ENCODE measurements at regions not wholly inside any gene's neighbourhood (a gene's known extent, or its start where the extent isn't known, plus 50 kb on each side); places are given as distances from the start of the nearest gene placed in this dataset.
"Not testable (repeated sequence)": the region's sequence is repeated elsewhere in the genome, so short reads cannot be mapped to it uniquely, and the experiment has no call there.

DNA sequence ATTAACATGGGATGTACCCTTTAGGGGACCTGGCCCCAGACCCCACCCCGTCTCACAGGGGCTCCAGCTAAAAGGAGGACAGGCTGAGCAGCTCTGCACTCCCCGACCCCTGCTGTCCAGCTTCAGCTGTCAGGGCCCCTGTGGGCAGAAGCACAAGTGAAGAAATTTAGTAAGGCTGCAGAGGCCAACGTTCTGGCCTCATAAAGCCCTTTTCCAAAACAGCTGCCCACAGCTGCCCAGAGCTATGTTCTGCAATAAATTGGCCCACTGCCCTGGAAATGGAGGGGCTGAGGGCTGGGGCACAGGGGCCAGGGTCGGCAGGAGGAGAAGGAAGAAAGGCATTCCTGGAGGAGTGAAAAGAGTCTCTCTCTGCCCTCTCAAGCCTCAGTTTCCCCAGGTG is 357.1 kb downstream of the BCL11B start:
- no peaks in the 10 kb centered on the region for H3K9me3 ChIP-seq (ENCODE audit: low read depth, low read length)
- H3K27me3 ChIP-seq (ENCODE audit: insufficient read depth, low read length): no peaks in the 10 kb centered on the region
- H3K4me3 ChIP-seq (ENCODE audit: low read length): no peak overlapping the region
- peaks cover 6% of the 10 kb centered on the region for H3K4me1 ChIP-seq (ENCODE audit: insufficient read depth, low read length)

DNA sequence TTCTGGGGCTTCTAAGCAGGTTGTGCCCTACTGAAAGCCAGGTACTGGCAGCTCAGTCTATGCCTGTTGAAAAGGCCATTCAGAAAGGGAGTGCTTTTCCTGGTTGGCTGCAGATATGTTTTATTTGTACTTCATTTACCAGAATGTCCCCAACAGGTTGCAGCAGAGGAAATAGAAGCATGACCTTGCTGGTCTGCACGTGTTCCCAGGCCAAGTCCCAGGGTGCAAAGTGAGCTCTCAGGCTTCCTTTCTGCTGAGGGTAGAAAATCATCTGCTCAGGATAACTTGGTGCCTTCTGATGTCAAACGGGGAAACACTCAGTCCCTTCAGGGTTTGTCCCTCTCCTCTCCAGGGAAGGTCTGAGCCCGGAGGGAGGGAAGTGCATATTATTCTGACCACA is 356.4 kb downstream of the BCL11B start:
- H3K9me3 ChIP-seq (ENCODE audit: low read depth, low read length): no peaks in the 10 kb centered on the region
- no peak overlapping the region for H3K4me3 ChIP-seq (ENCODE audit: low read length)
- H3K4me1 ChIP-seq (ENCODE audit: insufficient read depth, low read length): peaks cover 6% of the 10 kb centered on the region
- H3K27me3 ChIP-seq (ENCODE audit: insufficient read depth, low read length): no peaks in the 10 kb centered on the region

DNA sequence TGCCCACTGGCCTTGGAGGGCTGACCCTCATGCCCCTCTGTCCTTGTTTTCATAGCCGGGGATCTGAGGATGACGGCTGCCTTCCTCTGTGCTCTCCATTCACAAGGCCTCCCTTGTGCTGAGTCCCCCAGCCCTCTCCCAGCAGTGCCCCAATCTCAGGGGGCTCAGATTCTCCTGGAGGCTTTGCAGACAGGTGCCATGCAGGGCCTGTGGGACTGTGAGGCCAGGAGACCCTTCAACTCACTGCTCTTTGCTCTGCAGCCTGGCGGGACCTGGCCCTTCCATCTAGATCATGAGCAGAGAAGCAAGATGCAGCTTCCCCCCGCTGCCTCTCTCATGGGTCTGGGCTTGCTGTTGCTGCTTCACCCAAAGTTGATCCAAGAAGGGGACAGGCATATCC is 356.0 kb downstream of the BCL11B start:
- Histone ChIP-seq H3K4me1 (ENCODE audit: insufficient read depth, low read length) (peaks cover 6% of the 10 kb centered on the region), H3K4me3 (ENCODE audit: low read length) (no peak overlapping the region), H3K27me3 (ENCODE audit: insufficient read depth, low read length) (no peaks in the 10 kb centered on the region), H3K9me3 (ENCODE audit: low read depth, low read length) (no peaks in the 10 kb centered on the region)

DNA sequence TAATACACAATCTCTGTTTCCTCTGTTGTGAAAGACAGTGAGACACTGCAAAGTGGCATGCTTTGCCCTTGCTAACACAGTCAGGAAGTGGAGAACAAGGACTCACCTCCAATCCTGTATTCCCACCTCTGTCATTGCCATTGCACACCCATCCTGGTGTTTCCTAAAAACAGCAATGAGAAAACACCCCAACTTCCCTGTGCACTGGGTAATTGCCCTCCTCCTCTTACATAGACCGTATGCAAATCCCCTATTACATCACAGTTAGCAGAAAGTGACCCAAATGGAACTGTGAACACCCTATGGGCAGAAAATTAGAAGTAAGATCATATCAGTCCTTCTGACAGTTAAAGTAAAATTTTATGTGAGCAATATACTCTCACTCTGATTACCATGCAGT is 355.5 kb downstream of the BCL11B start:
- peaks cover 6% of the 10 kb centered on the region for H3K4me1 ChIP-seq (ENCODE audit: insufficient read depth, low read length)
- H3K4me3 ChIP-seq (ENCODE audit: low read length): no peak overlapping the region
- H3K9me3 ChIP-seq (ENCODE audit: low read depth, low read length): no peaks in the 10 kb centered on the region
- H3K27me3 ChIP-seq (ENCODE audit: insufficient read depth, low read length): no peaks in the 10 kb centered on the region

DNA sequence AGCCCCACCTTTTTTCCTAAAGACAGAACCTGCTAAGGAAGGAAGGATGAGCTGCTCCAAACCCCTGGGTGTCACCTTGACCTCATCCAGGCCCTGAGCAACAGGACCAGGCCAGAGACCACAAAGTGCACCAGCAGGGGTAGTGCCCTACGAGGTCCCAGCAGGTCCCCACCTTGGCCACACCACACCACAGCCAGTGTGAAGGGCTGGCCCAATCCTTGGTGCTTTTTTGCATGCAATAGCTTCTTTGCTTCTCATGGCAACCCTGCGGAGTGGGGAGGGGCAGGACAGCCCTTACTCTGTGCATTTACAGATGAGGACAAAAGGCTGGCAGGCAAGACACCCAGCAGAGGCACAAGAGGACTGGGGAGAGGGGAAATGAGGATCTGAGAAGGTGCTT is 352.6 kb downstream of the BCL11B start:
- H3K4me1 ChIP-seq (ENCODE audit: insufficient read depth, low read length): no peaks in the 10 kb centered on the region
- no peak overlapping the region for H3K4me3 ChIP-seq (ENCODE audit: low read length)
- no peaks in the 10 kb centered on the region for H3K27me3 ChIP-seq (ENCODE audit: insufficient read depth, low read length)
- no peaks in the 10 kb centered on the region for H3K9me3 ChIP-seq (ENCODE audit: low read depth, low read length)

DNA sequence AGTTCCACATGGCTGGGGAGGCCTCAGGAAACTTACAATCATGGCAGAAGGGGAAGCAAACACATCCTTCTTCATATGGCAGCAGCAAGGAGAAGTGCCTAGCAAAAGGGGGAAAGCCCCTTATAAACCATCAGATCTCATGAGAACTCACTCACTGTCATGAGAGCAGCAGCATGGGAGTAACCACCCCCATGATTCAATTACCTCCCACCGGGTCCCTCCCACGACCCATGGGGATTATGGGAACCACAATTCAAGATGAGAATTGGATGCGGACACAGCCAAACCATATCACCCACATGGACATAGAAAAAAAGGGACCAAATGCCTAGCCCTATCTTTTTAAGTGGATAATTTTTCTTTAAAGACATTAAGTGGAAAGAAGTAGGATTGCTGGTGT is 350.7 kb downstream of the BCL11B start:
- not testable (repeated sequence) for H3K9me3 ChIP-seq (ENCODE audit: low read depth, low read length); H3K4me3 ChIP-seq (ENCODE audit: low read length); H3K4me1 ChIP-seq (ENCODE audit: insufficient read depth, low read length); H3K27me3 ChIP-seq (ENCODE audit: insufficient read depth, low read length)

DNA sequence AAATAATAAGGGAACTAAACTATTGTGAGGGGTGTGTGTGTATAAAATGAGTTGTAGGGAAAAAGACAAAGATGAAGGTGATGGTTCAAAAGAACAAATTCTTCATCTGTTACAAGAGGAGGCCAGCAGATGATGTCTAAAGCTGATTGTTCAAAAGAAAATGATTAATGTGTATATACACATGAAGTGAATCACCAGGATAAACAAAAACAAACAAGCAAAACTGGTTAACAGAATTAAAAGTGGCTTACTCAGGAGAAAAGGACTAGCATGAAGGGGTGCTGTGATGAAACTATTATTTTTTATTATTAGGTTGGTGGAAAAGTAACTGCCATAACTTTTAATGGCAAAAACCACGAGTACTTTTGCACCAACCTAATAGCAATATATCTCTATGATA is 348.4 kb downstream of the BCL11B start:
- H3K27me3 ChIP-seq (ENCODE audit: insufficient read depth, low read length): no peaks in the 10 kb centered on the region
- H3K4me1 ChIP-seq (ENCODE audit: insufficient read depth, low read length): peaks cover 11% of the 10 kb centered on the region
- no peak overlapping the region for H3K4me3 ChIP-seq (ENCODE audit: low read length)
- H3K9me3 ChIP-seq (ENCODE audit: low read depth, low read length): no peaks in the 10 kb centered on the region

DNA sequence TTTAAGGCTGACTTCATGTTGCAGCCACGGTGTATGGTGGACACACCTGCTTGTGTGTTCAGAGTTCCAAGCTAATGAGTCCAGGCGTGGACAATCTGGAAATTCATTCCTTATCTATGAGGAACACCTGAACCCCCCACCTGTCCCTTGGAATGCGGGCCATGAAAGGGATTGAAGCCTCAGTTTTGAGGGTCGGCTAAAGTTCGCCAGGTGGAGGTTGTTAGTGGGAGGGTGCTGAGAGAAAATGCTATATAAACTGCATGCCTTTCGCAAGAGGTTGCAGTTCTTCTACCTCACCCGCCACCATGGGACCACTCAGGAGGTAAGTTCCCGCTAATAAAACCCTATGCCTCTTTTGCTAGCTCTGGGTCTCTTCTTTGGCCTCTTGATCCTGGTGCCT is 348.0 kb downstream of the BCL11B start:
- Histone ChIP-seq H3K4me1 (ENCODE audit: insufficient read depth, low read length) (peaks cover 11% of the 10 kb centered on the region), H3K27me3 (ENCODE audit: insufficient read depth, low read length) (no peaks in the 10 kb centered on the region), H3K9me3 (ENCODE audit: low read depth, low read length) (no peaks in the 10 kb centered on the region), H3K4me3 (ENCODE audit: low read length) (no peak overlapping the region)

DNA sequence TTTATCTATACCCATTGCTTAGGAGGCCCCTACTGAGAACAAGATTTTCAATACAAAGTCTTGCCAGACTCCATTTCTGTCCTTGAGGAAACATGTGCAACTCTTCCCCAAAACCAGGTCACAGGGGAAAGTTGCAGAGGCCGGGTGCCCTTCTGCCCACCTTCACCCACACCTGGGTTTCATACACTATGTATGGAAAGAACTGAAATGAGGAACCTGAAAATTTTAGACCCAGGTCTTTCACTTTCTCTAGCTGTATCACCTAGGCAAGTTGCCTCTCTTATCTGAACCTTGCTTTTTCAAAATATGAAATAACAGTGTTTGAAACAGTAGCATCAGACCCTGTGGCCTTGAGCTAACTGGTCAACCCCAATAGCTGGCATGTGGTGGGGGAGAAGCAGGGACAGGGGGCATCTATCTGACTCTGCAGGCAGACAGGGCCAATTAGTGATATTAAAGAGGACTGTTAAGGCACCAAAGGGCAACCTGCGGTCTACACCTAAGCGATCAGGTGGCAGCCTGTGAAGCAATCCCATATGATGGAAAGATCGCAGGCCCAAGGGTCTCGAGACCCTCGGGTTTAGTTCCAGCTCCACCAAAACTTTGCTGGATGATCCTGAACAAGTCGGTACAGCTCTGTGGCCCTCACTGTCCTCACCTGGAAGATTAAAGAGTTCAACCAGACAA is 346.5 kb downstream of the BCL11B start:
- no peaks in the 10 kb centered on the region for H3K27me3 ChIP-seq (ENCODE audit: insufficient read depth, low read length)
- H3K9me3 ChIP-seq (ENCODE audit: low read depth, low read length): no peaks in the 10 kb centered on the region
- peaks cover 11% of the 10 kb centered on the region for H3K4me1 ChIP-seq (ENCODE audit: insufficient read depth, low read length)
- H3K4me3 ChIP-seq (ENCODE audit: low read length): no peak overlapping the region

DNA sequence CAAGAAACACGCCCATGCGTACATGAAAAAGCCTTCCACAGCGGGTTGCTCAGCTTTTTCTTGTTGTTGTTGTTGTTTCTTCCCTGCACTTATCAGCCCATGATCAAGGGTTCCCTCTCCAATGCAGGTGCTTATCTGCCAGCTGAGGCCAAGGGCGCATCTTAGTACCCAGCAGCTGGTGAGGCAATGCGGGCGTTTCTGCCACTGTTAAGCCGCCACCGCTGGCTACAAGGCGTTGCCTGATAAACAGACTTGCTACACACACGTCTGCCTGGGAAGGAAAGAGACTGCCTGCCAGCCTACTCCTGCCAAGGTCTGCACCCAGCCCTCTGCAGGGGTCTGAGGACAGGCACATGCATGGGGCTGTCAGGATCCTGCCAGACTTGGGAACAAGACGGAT is 345.9 kb downstream of the BCL11B start:
- H3K4me3 ChIP-seq (ENCODE audit: low read length): no peak overlapping the region
- no peaks in the 10 kb centered on the region for H3K27me3 ChIP-seq (ENCODE audit: insufficient read depth, low read length)
- H3K4me1 ChIP-seq (ENCODE audit: insufficient read depth, low read length): peaks cover 18% of the 10 kb centered on the region
- H3K9me3 ChIP-seq (ENCODE audit: low read depth, low read length): no peaks in the 10 kb centered on the region

DNA sequence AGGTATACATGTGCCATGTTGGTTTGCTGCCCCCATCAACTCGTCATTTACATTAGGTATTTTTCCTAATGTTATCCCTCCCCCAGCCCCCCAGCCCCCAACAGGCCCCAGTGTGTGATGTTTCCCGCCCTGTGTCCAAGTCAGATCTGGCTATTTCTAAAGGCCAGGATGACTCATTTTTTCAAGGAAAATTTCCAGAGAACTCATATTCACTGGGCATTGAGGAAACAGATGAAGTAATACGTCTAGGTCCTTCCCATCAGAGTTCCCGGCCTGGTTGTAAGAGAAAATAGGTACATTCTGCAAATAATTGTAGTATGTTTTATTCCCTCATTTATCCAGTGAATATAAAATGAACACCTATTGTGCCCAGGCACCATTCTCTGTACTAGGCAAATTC is 345.2 kb downstream of the BCL11B start:
- H3K9me3 ChIP-seq (ENCODE audit: low read depth, low read length): no peaks in the 10 kb centered on the region
- H3K27me3 ChIP-seq (ENCODE audit: insufficient read depth, low read length): no peaks in the 10 kb centered on the region
- H3K4me1 ChIP-seq (ENCODE audit: insufficient read depth, low read length): peaks cover 24% of the 10 kb centered on the region
- no peak overlapping the region for H3K4me3 ChIP-seq (ENCODE audit: low read length)

DNA sequence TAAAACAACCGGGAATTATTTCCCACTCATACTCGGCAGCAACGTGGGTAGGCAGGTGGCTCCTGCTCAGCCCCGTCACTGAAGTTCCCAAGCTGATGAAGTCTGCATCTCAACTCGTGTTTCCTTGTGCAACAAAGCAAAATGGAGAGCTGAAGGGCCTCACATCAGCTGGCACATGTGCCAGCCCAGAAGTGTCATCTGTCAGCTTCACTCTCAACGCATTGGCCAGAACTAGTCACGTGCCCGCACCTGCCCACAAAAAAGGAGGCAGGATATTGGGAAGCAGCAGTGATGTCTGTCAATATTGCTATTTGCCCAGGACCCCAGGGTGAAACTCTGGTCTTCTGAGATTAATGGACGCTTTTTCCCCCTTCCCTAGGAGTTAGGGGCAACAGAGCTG is 344.0 kb downstream of the BCL11B start:
- H3K4me1 ChIP-seq (ENCODE audit: insufficient read depth, low read length): peaks cover 36% of the 10 kb centered on the region

DNA sequence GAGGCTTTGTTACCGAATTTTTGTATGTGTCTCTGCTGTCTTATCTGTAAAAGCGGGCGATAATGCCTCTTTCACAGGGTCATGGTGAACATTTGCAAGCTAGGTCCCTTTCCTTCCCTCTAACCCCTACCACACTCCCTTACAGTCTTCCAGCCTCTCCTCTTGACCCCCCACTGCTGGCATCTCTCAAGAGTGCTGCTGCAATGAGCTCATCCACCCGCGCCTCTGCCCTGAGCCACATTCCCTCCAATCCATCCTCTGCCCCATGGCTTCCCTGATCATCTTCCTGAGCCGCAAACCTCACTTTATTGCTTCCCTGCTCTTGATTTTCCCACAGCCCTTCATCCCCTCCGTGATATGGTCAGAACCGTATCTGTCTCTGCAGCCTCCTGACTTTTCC is 343.6 kb downstream of the BCL11B start:
- H3K9me3 ChIP-seq (ENCODE audit: low read depth, low read length): no peaks in the 10 kb centered on the region
- no peak overlapping the region for H3K4me3 ChIP-seq (ENCODE audit: low read length)
- peaks cover 39% of the 10 kb centered on the region for H3K4me1 ChIP-seq (ENCODE audit: insufficient read depth, low read length)
- no peaks in the 10 kb centered on the region for H3K27me3 ChIP-seq (ENCODE audit: insufficient read depth, low read length)

More for the DNA sequence above, 344.0 kb downstream of the BCL11B start:
- Histone ChIP-seq H3K9me3 (ENCODE audit: low read depth, low read length) (no peaks in the 10 kb centered on the region), H3K4me3 (ENCODE audit: low read length) (no peak overlapping the region), H3K27me3 (ENCODE audit: insufficient read depth, low read length) (no peaks in the 10 kb centered on the region)

DNA sequence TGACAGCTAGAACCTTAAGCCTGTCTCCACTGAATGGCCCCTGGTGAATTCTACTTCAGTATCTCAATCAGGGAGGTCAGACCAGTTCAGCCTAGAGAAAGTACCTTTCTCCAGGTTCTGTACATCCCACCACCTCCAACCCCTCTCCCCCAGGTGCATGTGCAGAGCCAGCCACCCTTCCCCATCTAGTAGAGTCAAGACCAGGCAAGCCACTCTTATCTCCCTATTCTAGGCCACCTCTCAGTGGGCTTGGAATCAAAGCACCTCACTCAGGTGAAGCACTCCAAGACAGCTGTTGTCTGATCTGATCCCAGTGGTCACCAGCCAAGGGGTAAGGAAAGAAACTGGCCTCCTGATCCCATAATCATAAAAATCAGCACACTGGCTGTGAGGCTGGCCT is 340.9 kb downstream of the BCL11B start:
- Histone ChIP-seq H3K4me1 (ENCODE audit: insufficient read depth, low read length) (peaks cover 31% of the 10 kb centered on the region), H3K4me3 (ENCODE audit: low read length) (no peak overlapping the region), H3K9me3 (ENCODE audit: low read depth, low read length) (no peaks in the 10 kb centered on the region)

DNA sequence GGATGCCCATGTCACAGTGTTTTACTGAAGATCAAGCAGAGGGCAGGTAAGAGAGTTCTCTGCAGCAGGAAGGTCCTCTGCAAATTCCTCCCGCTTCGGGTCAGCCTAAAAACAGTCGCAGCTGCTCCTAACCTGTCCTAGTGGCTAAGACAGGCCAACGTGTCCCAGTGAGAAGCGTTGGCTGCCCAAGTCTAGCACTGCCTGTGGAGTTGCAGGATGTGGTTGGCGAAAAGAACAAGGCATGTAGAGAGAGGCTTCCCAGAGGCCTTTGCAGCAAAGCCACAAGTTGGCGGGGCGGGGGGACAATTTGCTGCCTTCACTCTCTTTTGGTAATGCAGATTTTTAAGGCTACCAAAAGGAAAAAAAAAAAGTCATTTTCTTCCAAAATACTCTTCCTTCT is 340.1 kb downstream of the BCL11B start:
- H3K9me3 ChIP-seq (ENCODE audit: low read depth, low read length): no peaks in the 10 kb centered on the region
- no peak overlapping the region for H3K4me3 ChIP-seq (ENCODE audit: low read length)
- H3K4me1 ChIP-seq (ENCODE audit: insufficient read depth, low read length): peaks cover 28% of the 10 kb centered on the region
- H3K27me3 ChIP-seq (ENCODE audit: insufficient read depth, low read length): no peaks in the 10 kb centered on the region

More for the DNA sequence above, 340.9 kb downstream of the BCL11B start:
- H3K27me3 ChIP-seq (ENCODE audit: insufficient read depth, low read length): no peaks in the 10 kb centered on the region

DNA sequence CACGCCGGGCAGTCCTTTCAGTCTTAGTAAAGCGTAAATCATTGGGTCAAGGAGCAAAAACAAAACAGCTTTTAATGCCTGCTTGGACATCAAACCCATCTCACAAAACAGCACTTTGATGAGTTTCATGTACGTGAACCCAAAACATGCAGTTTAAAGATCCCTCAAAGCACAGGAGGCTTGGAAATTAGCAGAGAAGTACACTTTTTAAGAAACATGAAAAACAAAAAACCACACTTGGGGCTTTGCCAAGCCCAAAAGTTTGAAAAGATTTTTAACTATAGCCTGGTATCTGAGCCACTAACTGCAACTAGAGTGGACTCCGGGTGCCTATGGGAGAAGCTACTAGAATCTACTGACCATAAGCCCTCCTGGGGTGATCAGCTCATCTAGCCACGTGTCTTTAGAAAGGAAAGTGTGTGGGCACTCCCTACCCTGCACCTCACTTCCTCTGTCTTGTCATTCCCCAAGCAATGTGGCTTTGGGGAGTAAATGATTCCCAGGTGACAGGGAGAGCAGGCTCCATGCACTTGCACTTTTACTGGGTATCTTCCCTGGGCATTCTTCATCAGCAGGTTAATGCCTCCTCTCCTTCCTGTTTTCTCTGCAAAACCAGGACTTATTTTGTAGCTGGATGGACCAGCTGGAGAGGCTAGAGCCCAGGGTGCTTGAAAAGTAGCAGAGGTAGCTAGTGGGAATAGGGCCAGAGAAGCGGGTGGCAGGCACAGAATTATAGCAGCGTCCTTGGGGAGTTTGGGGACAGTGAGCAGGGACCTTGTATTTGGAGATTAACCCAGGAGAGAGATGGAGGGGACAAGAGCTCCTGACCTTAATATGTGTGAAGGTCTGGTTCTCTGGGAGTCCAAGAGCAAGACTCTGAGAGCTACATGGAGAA is 339.3 kb downstream of the BCL11B start:
- Histone ChIP-seq H3K9me3 (ENCODE audit: low read depth, low read length) (no peaks in the 10 kb centered on the region), H3K27me3 (ENCODE audit: insufficient read depth, low read length) (no peaks in the 10 kb centered on the region), H3K4me3 (ENCODE audit: low read length) (no peak overlapping the region), H3K4me1 (ENCODE audit: insufficient read depth, low read length) (peaks cover 28% of the 10 kb centered on the region)
